Thyroid gland (tissue), 4 donors: ENCODE measurements at regions not wholly inside any gene's neighbourhood (a gene's known extent, or its start where the extent isn't known, plus 50 kb on each side); places are given as distances from the start of the nearest gene placed in this dataset.

Experiments
- POLR2A ChIP-seq, 2 donors: fragments of 450-650 bp; IDR thresholded peaks; one replicate each; pipeline ENCODE4 v1.6.1; 2017; ENCODE audit warnings: antibody characterized with exemption in 2 of 2, mild to moderate bottlenecking in 2 of 2, moderate library complexity in 1 of 2
- TF ChIP-seq, protein P1 (sequence below), 6 experiments: fragments of 200-600 bp in 3 of 6; fragments of 450-650 bp in 3 of 6; sonication (generic) in 3 of 6; IDR thresholded peaks; one replicate each; pipeline ENCODE4 v1.5.1; 2016 to 2019; ENCODE audit warnings: antibody characterized with exemption in 6 of 6, mild to moderate bottlenecking in 2 of 6, inconsistent platforms in 1 of 6, moderate library complexity in 1 of 6

DNA sequence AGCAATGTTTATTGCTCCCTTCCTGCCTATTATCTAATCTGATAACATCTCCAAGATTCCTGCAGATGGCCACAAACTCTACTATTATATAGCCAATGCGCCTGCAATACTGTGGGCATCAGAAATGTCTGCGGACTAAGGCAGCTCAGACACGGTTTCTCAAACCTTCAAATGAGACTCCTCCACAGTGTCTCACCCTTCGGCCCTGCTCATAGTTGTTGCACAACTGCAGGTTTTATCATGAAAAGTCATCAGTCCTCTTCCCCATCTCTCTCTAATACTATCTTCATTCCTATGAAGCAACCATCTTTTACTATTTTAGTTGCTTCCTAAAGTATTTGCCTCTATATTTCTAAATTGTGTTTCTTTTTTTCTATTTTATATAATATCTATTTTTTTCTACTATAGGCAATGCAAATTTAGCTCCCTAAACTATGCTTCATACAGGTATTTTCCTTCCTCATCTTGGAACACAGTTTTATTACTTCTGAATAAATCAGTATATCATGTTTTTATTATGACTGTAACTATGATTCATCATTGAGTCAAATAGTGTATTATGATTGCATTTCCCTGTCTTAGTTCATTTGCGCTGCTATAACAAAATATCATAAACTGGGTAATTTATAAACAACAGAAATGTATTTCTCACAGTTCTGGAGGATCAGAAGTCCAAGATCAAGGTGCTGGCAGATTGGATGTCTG is 129.7 kb upstream of the EDNRA start:
- TF ChIP-seq, protein P1, sequence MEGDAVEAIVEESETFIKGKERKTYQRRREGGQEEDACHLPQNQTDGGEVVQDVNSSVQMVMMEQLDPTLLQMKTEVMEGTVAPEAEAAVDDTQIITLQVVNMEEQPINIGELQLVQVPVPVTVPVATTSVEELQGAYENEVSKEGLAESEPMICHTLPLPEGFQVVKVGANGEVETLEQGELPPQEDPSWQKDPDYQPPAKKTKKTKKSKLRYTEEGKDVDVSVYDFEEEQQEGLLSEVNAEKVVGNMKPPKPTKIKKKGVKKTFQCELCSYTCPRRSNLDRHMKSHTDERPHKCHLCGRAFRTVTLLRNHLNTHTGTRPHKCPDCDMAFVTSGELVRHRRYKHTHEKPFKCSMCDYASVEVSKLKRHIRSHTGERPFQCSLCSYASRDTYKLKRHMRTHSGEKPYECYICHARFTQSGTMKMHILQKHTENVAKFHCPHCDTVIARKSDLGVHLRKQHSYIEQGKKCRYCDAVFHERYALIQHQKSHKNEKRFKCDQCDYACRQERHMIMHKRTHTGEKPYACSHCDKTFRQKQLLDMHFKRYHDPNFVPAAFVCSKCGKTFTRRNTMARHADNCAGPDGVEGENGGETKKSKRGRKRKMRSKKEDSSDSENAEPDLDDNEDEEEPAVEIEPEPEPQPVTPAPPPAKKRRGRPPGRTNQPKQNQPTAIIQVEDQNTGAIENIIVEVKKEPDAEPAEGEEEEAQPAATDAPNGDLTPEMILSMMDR (IDR thresholded peaks at IDR 0.05): no peak
- TF ChIP-seq POLR2A (IDR thresholded peaks at IDR 0.05): no peak
